ENCODE measurements at regions not wholly inside any gene's neighbourhood (a gene's known extent, or its start where the extent isn't known, plus 50 kb on each side); places are given as distances from the start of the nearest gene placed in this dataset.

- TF ChIP-seq ZNF580 (tag by site-specific recombination; IDR thresholded peaks at IDR 0.05) = no peak
- TF ChIP-seq ZNF514 (tag by site-specific recombination; IDR thresholded peaks at IDR 0.05) = no peak
- TF ChIP-seq, protein P1, sequence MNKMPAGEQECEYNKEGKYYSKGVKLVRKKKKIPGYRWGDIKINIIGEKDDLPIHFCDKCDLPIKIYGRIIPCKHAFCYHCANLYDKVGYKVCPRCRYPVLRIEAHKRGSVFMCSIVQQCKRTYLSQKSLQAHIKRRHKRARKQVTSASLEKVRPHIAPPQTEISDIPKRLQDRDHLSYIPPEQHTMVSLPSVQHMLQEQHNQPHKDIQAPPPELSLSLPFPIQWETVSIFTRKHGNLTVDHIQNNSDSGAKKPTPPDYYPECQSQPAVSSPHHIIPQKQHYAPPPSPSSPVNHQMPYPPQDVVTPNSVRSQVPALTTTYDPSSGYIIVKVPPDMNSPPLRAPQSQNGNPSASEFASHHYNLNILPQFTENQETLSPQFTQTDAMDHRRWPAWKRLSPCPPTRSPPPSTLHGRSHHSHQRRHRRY (tag by site-specific recombination; IDR thresholded peaks at IDR 0.05) = no peak
- no peak for TF ChIP-seq ZNF621 (tag by site-specific recombination; IDR thresholded peaks at IDR 0.05)
- TF ChIP-seq, protein P2, sequence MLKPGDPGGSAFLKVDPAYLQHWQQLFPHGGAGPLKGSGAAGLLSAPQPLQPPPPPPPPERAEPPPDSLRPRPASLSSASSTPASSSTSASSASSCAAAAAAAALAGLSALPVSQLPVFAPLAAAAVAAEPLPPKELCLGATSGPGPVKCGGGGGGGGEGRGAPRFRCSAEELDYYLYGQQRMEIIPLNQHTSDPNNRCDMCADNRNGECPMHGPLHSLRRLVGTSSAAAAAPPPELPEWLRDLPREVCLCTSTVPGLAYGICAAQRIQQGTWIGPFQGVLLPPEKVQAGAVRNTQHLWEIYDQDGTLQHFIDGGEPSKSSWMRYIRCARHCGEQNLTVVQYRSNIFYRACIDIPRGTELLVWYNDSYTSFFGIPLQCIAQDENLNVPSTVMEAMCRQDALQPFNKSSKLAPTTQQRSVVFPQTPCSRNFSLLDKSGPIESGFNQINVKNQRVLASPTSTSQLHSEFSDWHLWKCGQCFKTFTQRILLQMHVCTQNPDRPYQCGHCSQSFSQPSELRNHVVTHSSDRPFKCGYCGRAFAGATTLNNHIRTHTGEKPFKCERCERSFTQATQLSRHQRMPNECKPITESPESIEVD (tag by site-specific recombination; IDR thresholded peaks at IDR 0.05) = no peak
- TF ChIP-seq ZNF169 (tag by site-specific recombination; IDR thresholded peaks at IDR 0.05) = no peak
- TF ChIP-seq ZNF350 (tag by site-specific recombination; IDR thresholded peaks at IDR 0.05) = no peak
- TF ChIP-seq WT1 (tag by site-specific recombination; IDR thresholded peaks at IDR 0.05) = no peak
- TF ChIP-seq KLF8 (tag by site-specific recombination; IDR thresholded peaks at IDR 0.05) = no peak
- no peak for TF ChIP-seq ZXDB (tag by site-specific recombination; IDR thresholded peaks at IDR 0.05)
- no peak for TF ChIP-seq KLF7 (tag by site-specific recombination; IDR thresholded peaks at IDR 0.05; ENCODE audit: borderline replicate concordance)
- no peak for TF ChIP-seq SP2 (tag by site-specific recombination; IDR thresholded peaks at IDR 0.05)
- no peak for TF ChIP-seq MEIS1 (CRISPR knock-in tag; IDR thresholded peaks at IDR 0.05; ENCODE audit: borderline replicate concordance)
- TF ChIP-seq ZNF202 (tag by site-specific recombination; IDR thresholded peaks at IDR 0.05; ENCODE audit: borderline replicate concordance) = no peak
- no peak for TF ChIP-seq ZNF521 (tag by site-specific recombination; IDR thresholded peaks at IDR 0.05)
- TF ChIP-seq ZNF623 (tag by site-specific recombination; IDR thresholded peaks at IDR 0.05) = no peak
- POLR2A ChIA-PET = no interaction called here
Observed at GRCh38 chr16:7088711-7089110, 243.9 kb upstream of the RBFOX1 start.

DNA sequence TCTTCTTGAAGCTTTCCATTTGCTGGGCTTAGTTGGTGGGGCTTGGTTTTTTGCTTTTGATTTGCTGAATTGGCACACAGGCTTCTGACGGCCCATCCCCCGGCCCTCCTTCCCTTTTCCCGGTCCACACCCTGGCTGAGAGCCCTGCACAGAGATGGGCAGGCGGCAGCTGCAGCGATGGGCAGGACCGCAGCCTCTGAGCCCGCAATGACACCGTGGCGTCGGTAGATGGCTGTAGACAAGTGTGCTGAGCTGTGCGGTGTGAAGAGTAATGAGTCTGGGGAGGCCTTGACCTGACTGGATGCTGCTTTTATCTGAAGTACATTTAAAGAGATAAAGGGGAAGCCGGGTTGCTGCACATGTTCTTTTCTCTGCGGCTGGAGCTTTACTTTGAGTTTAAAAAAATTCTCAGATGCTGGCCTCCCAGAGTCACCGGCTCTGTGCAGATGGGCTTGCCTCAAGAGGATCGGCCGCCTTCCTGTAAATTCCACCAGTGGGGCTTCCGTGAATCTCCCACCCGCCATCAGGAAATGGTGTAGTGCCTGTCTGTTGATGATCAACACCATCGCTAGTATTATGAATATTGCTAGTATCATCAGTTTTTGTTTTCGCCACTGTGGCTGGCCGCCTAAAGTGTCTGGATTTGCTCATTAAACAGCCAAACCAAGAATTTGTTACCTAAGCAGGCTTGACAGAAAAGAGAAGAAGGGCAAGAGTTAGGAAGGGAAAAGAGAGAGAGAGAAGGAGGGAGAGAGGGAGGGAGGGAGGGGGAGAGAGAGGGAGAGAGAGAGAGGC is 245.6 kb upstream of the RBFOX1 start:
- ChIA-PET CTCF (interaction anchor here (0.6 to 0.7 kb wide), 2 partner anchors 45 to 60 kb away, joined by 4 to 5 read pairs; no protein-coding TSS in a partner anchor), POLR2A (no interaction called here)

More at GRCh38 chr16:7088711-7089110, 243.9 kb upstream of the RBFOX1 start:
- Histone ChIP-seq H3K4me3 (ENCODE audit: low read depth, low read length) (no peak overlapping the region), H3K4me1 (ENCODE audit: control insufficient read depth, insufficient read depth, low read length) (no peaks in the 10 kb centered on the region), H3K27ac (ENCODE audit: extremely low read depth, low read depth, low read length) (no peak overlapping the region), H3K36me3 (ENCODE audit: control insufficient read depth in 2 of 2, insufficient read depth in 1 of 2, low read length in 2 of 2) (no peaks in the 10 kb centered on the region), H3K9me3 (ENCODE audit: control insufficient read depth, insufficient read depth, low read depth, low read length) (no peaks in the 10 kb centered on the region)
- CTCF ChIA-PET = no interaction called here

More for the DNA sequence above, 245.6 kb upstream of the RBFOX1 start:
- no peak overlapping the region for H3K4me3 ChIP-seq (ENCODE audit: low read depth, low read length)
- TF ChIP-seq ZNF571 (tag by site-specific recombination; IDR thresholded peaks at IDR 0.05) (no peak), PBX3 (CRISPR knock-in tag; IDR thresholded peaks at IDR 0.05) (no peak)
- TF ChIP-seq, protein P3, sequence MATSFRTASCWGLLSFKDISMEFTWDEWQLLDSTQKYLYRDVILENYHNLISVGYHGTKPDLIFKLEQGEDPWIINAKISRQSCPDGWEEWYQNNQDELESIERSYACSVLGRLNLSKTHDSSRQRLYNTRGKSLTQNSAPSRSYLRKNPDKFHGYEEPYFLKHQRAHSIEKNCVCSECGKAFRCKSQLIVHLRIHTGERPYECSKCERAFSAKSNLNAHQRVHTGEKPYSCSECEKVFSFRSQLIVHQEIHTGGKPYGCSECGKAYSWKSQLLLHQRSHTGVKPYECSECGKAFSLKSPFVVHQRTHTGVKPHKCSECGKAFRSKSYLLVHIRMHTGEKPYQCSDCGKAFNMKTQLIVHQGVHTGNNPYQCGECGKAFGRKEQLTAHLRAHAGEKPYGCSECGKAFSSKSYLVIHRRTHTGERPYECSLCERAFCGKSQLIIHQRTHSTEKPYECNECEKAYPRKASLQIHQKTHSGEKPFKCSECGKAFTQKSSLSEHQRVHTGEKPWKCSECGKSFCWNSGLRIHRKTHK (tag by site-specific recombination; IDR thresholded peaks at IDR 0.05) = no peak
- no peaks in the 10 kb centered on the region for H3K9me3 ChIP-seq (ENCODE audit: control insufficient read depth, insufficient read depth, low read depth, low read length)
- H3K36me3 ChIP-seq (ENCODE audit: control insufficient read depth in 2 of 2, insufficient read depth in 1 of 2, low read length in 2 of 2) = no peaks in the 10 kb centered on the region
- H3K27ac ChIP-seq (ENCODE audit: extremely low read depth, low read depth, low read length) = no peak overlapping the region
- H3K4me1 ChIP-seq (ENCODE audit: control insufficient read depth, insufficient read depth, low read length) = no peaks in the 10 kb centered on the region

Data from HEK293 (cell line).